Suprapubic skin (tissue), 3 donors: ENCODE measurements at regions not wholly inside any gene's neighbourhood (a gene's known extent, or its start where the extent isn't known, plus 50 kb on each side); places are given as distances from the start of the nearest gene placed in this dataset.

Experiments used
- CTCF ChIP-seq, 2 donors: fragments of 200-600 bp in 1 of 2; fragments of 450-650 bp in 1 of 2; sonication (generic) in 1 of 2; IDR thresholded peaks; one replicate each; pipeline ENCODE4 v1.5.1; 2016 to 2019; ENCODE audit warnings: antibody characterized with exemption in 2 of 2, mild to moderate bottlenecking in 1 of 2, moderate library complexity in 1 of 2
- POLR2AphosphoS5 ChIP-seq, 3 donors: sonication (generic); formaldehyde crosslinking; IDR thresholded peaks; one replicate each; pipeline ENCODE4 v1.6.1; 2017; ENCODE audit warnings: antibody characterized with exemption in 3 of 3

- TF ChIP-seq CTCF (IDR thresholded peaks at IDR 0.05) (no peak), POLR2AphosphoS5 (IDR thresholded peaks at IDR 0.05) (no peak)
Observed at GRCh38 chr1:68908316-68908715, 411.4 kb upstream of the DEPDC1 start.
